Lower leg skin (tissue), 3 donors: ENCODE measurements at regions not wholly inside any gene's neighbourhood (a gene's known extent, or its start where the extent isn't known, plus 50 kb on each side); places are given as distances from the start of the nearest gene placed in this dataset.

ENCODE experiments used
- CTCF ChIP-seq, 3 donors: fragments of 450-650 bp; IDR thresholded peaks; one replicate each; pipeline ENCODE4 v1.5.1; 2016; ENCODE audit warnings: antibody characterized with exemption in 3 of 3, mild to moderate bottlenecking in 3 of 3, moderate library complexity in 2 of 3
- POLR2A ChIP-seq, 2 donors: fragments of 450-650 bp; IDR thresholded peaks; one replicate each; pipeline ENCODE4 v1.6.1; 2016 to 2017; ENCODE audit warnings: antibody characterized with exemption in 2 of 2, mild to moderate bottlenecking in 1 of 2, moderate library complexity in 1 of 2

- TF ChIP-seq CTCF (IDR thresholded peaks at IDR 0.05) (no peak), POLR2A (IDR thresholded peaks at IDR 0.05) (no peak)
Observed at GRCh38 chr6:7033202-7033601, 74.6 kb upstream of the RREB1 start.
